Natural killer cell (primary cell): ENCODE measurements at regions not wholly inside any gene's neighbourhood (a gene's known extent, or its start where the extent isn't known, plus 50 kb on each side); places are given as distances from the start of the nearest gene placed in this dataset.

Experiments used
- ATAC-seq, 3 donors: fragments of 150-1000 bp in 2 of 3; fragments of 200-7000 bp in 1 of 3; cut with Tn5 transposase; 1 replicate in 1 of 3; 2 replicates in 2 of 3; pipeline ENCODE4 v1.10.0; 2021; ENCODE audit warnings: mild to moderate bottlenecking in 2 of 3, moderate library complexity in 2 of 3
- DNase-seq, 2 donors: peaks; one replicate each; pipeline versions ENCODE4 v3.0.0 to v3.0.0-alpha.2; 2013 to 2021; ENCODE audit warnings: mixed read lengths in 1 of 2
- H3K27ac ChIP-seq: one replicate; pipeline ENCODE4 v1.5.1; 2013; ENCODE audit warnings: mild to moderate bottlenecking, low read length
- H3K27me3 ChIP-seq: one replicate; pipeline ENCODE4 v1.6.1; 2013; ENCODE audit warnings: low read length; ENCODE audit not compliant: control insufficient read depth, insufficient read depth
- H3K36me3 ChIP-seq: one replicate; pipeline ENCODE4 v1.6.1; 2013; ENCODE audit warnings: low read length; ENCODE audit not compliant: control insufficient read depth, insufficient read depth
- H3K4me1 ChIP-seq: one replicate; pipeline ENCODE4 v1.6.1; 2013; ENCODE audit warnings: low read length; ENCODE audit not compliant: control insufficient read depth, insufficient read depth
- H3K4me3 ChIP-seq: one replicate; pipeline ENCODE4 v1.5.1; 2013; ENCODE audit warnings: low read length
- H3K9me3 ChIP-seq: one replicate; pipeline ENCODE4 v1.6.1; 2013; ENCODE audit warnings: low read length; ENCODE audit not compliant: control insufficient read depth, insufficient read depth
- H3K27ac Mint-ChIP-seq, 2 donors: one replicate each; pipeline ENCODE4 v1.8.0; 2022; ENCODE audit warnings: mild to moderate bottlenecking in 2 of 2, mixed read lengths in 2 of 2, moderate library complexity in 1 of 2
- H3K27me3 Mint-ChIP-seq, 2 donors: one replicate each; pipeline ENCODE4 v1.8.0; 2022; ENCODE audit warnings: low read depth in 2 of 2, mixed read lengths in 2 of 2
- H3K36me3 Mint-ChIP-seq: one replicate; pipeline ENCODE4 v1.8.0; 2022; ENCODE audit warnings: mixed read lengths
- H3K4me1 Mint-ChIP-seq, 2 donors: one replicate each; pipeline ENCODE4 v1.8.0; 2022; ENCODE audit warnings: mixed read lengths in 2 of 2
- H3K4me3 Mint-ChIP-seq: one replicate; pipeline ENCODE4 v1.8.0; 2022; ENCODE audit warnings: mild to moderate bottlenecking, moderate library complexity, mixed read lengths
- H3K9me3 Mint-ChIP-seq, 2 donors: one replicate each; pipeline ENCODE4 v1.8.0; 2022; ENCODE audit warnings: mixed read lengths in 2 of 2
- CTCF ChIP-seq: fragments of 200-600 bp; IDR thresholded peaks from one replicate; pipeline ENCODE4 v1.8.0; 2022; ENCODE audit warnings: antibody characterized with exemption
- WGBS: methylation state at CpG from one replicate; pipeline ENCODE4 v1.1.7; 2013; ENCODE audit warnings: missing lambda C conversion rate; ENCODE audit not compliant: insufficient coverage; 5-methylcytosine and 5-hydroxymethylcytosine counted together
- intact Hi-C: fragments of 100-400 bp; cut with micrococcal nuclease; formaldehyde crosslinking; loops from one replicate; pipeline ENCODE4 v1.14.2; 2022

GRCh38 chr3:61445924-61446323, 115.4 kb upstream of the PTPRG start:
- intact Hi-C loops, result no loop called here

GRCh38 chr3:61446341-61446740, 115.0 kb upstream of the PTPRG start:
- no peaks in the 10 kb centered on the region for H3K4me1 Mint-ChIP-seq
- ATAC-seq, result no peak
- no peak for DNase-seq
- TF ChIP-seq CTCF, result no peak
- H3K27ac ChIP-seq, result no peak overlapping the region
- no peaks in the 10 kb centered on the region for H3K4me1 ChIP-seq
- intact Hi-C loops, result no loop called here
- no peaks in the 10 kb centered on the region for H3K27me3 ChIP-seq
- peaks cover 0 to 2% of the 10 kb centered on the region in 2 donors for H3K9me3 Mint-ChIP-seq
- no peaks in the 10 kb centered on the region for H3K27me3 Mint-ChIP-seq
- H3K36me3 Mint-ChIP-seq, result no peaks in the 10 kb centered on the region
- H3K27ac Mint-ChIP-seq, result no peak overlapping the region
- H3K4me3 Mint-ChIP-seq, result no peak overlapping the region
- H3K36me3 ChIP-seq, result no peaks in the 10 kb centered on the region
- H3K4me3 ChIP-seq, result no peak overlapping the region
- H3K9me3 ChIP-seq, result no peaks in the 10 kb centered on the region

More at GRCh38 chr3:61445924-61446323, 115.4 kb upstream of the PTPRG start:
- no peaks in the 10 kb centered on the region for H3K9me3 ChIP-seq
- H3K36me3 Mint-ChIP-seq, result no peaks in the 10 kb centered on the region
- ATAC-seq (no peak), DNase-seq (no peak)
- no peaks in the 10 kb centered on the region for H3K27me3 Mint-ChIP-seq
- H3K4me3 Mint-ChIP-seq, result no peak overlapping the region
- H3K27ac ChIP-seq, result no peak overlapping the region
- no peaks in the 10 kb centered on the region for H3K4me1 ChIP-seq
- no peak overlapping the region for H3K4me3 ChIP-seq
- no peaks in the 10 kb centered on the region for H3K4me1 Mint-ChIP-seq
- no peaks in the 10 kb centered on the region for H3K36me3 ChIP-seq
- no peak overlapping the region for H3K27ac Mint-ChIP-seq
- peaks cover 0 to 2% of the 10 kb centered on the region in 2 donors for H3K9me3 Mint-ChIP-seq
- TF ChIP-seq CTCF, result no peak
- WGBS, result 94% methylated on average over 6 of the region's 7 CpGs
- H3K27me3 ChIP-seq, result no peaks in the 10 kb centered on the region

- intact Hi-C loops, result no loop called here
- Mint-ChIP-seq H3K27ac (no peak overlapping the region), H3K4me1 (no peaks in the 10 kb centered on the region), H3K9me3 (peaks cover 0 to 2% of the 10 kb centered on the region in 2 donors), H3K36me3 (no peaks in the 10 kb centered on the region), H3K4me3 (no peak overlapping the region), H3K27me3 (no peaks in the 10 kb centered on the region)
- H3K4me3 ChIP-seq, result no peak overlapping the region
- H3K4me1 ChIP-seq, result no peaks in the 10 kb centered on the region
- ATAC-seq (no peak), DNase-seq (no peak)
- no peaks in the 10 kb centered on the region for H3K27me3 ChIP-seq
- no peak for TF ChIP-seq CTCF
- WGBS, result 69% methylated on average over 2 of the region's 2 CpGs
- no peak overlapping the region for H3K27ac ChIP-seq
- H3K36me3 ChIP-seq, result no peaks in the 10 kb centered on the region
- H3K9me3 ChIP-seq, result no peaks in the 10 kb centered on the region
Measured at GRCh38 chr3:61448378-61448777, 113.0 kb upstream of the PTPRG start.

GRCh38 chr3:61449327-61450040, 111.9 kb upstream of the PTPRG start:
- ATAC-seq (no peak), DNase-seq (no peak)
- H3K9me3 ChIP-seq, result no peaks in the 10 kb centered on the region
- Mint-ChIP-seq H3K27ac (no peak overlapping the region), H3K9me3 (peaks cover 0 to 2% of the 10 kb centered on the region in 2 donors), H3K27me3 (no peaks in the 10 kb centered on the region), H3K4me3 (no peak overlapping the region), H3K36me3 (no peaks in the 10 kb centered on the region), H3K4me1 (no peaks in the 10 kb centered on the region)
- WGBS, result 89% methylated on average over 3 of the region's 3 CpGs
- no peak overlapping the region for H3K4me3 ChIP-seq
- no peaks in the 10 kb centered on the region for H3K36me3 ChIP-seq
- no peak for TF ChIP-seq CTCF
- H3K4me1 ChIP-seq, result no peaks in the 10 kb centered on the region
- H3K27ac ChIP-seq, result no peak overlapping the region
- H3K27me3 ChIP-seq, result no peaks in the 10 kb centered on the region
- intact Hi-C loops, result no loop called here
